SK-N-SH (cell line): ENCODE measurements at regions not wholly inside any gene's neighbourhood (a gene's known extent, or its start where the extent isn't known, plus 50 kb on each side); places are given as distances from the start of the nearest gene placed in this dataset.

Source experiments
- CTCF ChIA-PET: fragments of 300-600, 350-600 bp; formaldehyde crosslinking; extraction: SDS; loops from one replicate; lab custom pipeline; 2021; lab: Yijun Ruan, JAX
- POLR2A ChIA-PET: fragments of 350-600 bp; sonication (Branson Sonifier 250); formaldehyde crosslinking; extraction: SDS; loops from one replicate; lab custom pipeline; 2020; ENCODE audit warnings: antibody characterized with exemption, inconsistent platforms; lab: Yijun Ruan, JAX
- DNase-seq: peaks from one replicate; pipeline ENCODE4 v3.0.0; 2012
- H2AFZ ChIP-seq: fragments of 200-600 bp; sonication (generic); 2 replicates; pipeline ENCODE4 v1.8.1; 2016; ENCODE audit warnings: antibody characterized with exemption, mild to moderate bottlenecking, low read depth
- H3F3A ChIP-seq: fragments of 200-600 bp; sonication (generic); replicated peaks from 2 replicates; pipeline ENCODE3; 2016; ENCODE audit warnings: antibody characterized with exemption, mild to moderate bottlenecking; ENCODE audit not compliant: insufficient read depth
- H3K27ac ChIP-seq, 2 experiments: fragments of 200-500 bp in 1 of 2; fragments of 200-600 bp in 1 of 2; sonication (Bioruptor generic) in 1 of 2; sonication (generic), shearing (Covaris generic) in 1 of 2; 2 replicates each; pipeline versions ENCODE4 v1.5.1 to v1.6.1; 2014 to 2016; ENCODE audit warnings: low read depth in 2 of 2, inconsistent platforms in 1 of 2, low read length in 1 of 2, mild to moderate bottlenecking in 1 of 2, mixed read lengths in 1 of 2
- H3K27me3 ChIP-seq: fragments of 200-600 bp; sonication (generic), shearing (Covaris generic); 2 replicates; pipeline ENCODE4 v1.6.1; 2016; ENCODE audit warnings: mixed run types; ENCODE audit not compliant: insufficient read depth
- H3K36me3 ChIP-seq, 2 experiments: fragments of 200-500 bp in 1 of 2; fragments of 200-600 bp in 1 of 2; sonication (Bioruptor generic) in 1 of 2; sonication (generic) in 1 of 2; replicated peaks in 1 of 2; 2 replicates each; pipeline versions ENCODE3 to v1.5.1; 2014 to 2016; ENCODE audit warnings: low read length in 1 of 2, mild to moderate bottlenecking in 1 of 2; ENCODE audit not compliant: insufficient read depth in 2 of 2, control insufficient read depth in 1 of 2
- H3K4me1 ChIP-seq, 2 experiments: fragments of 200-500 bp in 1 of 2; fragments of 200-600 bp in 1 of 2; sonication (Bioruptor generic) in 1 of 2; sonication (generic), shearing (Covaris generic) in 1 of 2; 2 replicates each; pipeline versions ENCODE4 v1.5.1 to v1.6.1; 2014 to 2016; ENCODE audit warnings: low read depth in 1 of 2, low read length in 1 of 2, mixed run types in 1 of 2; ENCODE audit not compliant: insufficient read depth in 2 of 2, control insufficient read depth in 1 of 2
- H3K4me2 ChIP-seq: fragments of 200-600 bp; sonication (generic), shearing (Covaris generic); 2 replicates; pipeline ENCODE4 v1.6.1; 2017; ENCODE audit warnings: mixed run types
- H3K4me3 ChIP-seq, 2 experiments: fragments of 200-500 bp in 1 of 2; fragments of 200-600 bp in 1 of 2; sonication (Bioruptor generic) in 1 of 2; sonication (generic), shearing (Covaris generic) in 1 of 2; 2 replicates each; pipeline versions ENCODE4 v1.5.1 to v1.8.1; 2014 to 2016; ENCODE audit warnings: low read depth in 2 of 2, inconsistent platforms in 1 of 2, low read length in 1 of 2, mild to moderate bottlenecking in 1 of 2, mixed read lengths in 1 of 2, moderate library complexity in 1 of 2
- H3K79me2 ChIP-seq: fragments of 200-600 bp; sonication (generic); 2 replicates; pipeline ENCODE4 v1.8.1; 2017; ENCODE audit warnings: mild to moderate bottlenecking; ENCODE audit not compliant: insufficient read depth
- H3K9ac ChIP-seq: fragments of 200-600 bp; sonication (generic); 2 replicates; pipeline ENCODE4 v1.6.1; 2017; ENCODE audit warnings: mixed run types
- H3K9me2 ChIP-seq: fragments of 200-600 bp; sonication (generic); 2 replicates; pipeline ENCODE4 v1.6.1; 2017; ENCODE audit warnings: mixed run types
- H3K9me3 ChIP-seq: fragments of 200-600 bp; sonication (generic); 2 replicates; pipeline ENCODE4 v1.6.1; 2017; ENCODE audit warnings: mixed run types, mild to moderate bottlenecking, moderate library complexity
- H4K20me1 ChIP-seq: fragments of 200-600 bp; sonication (generic); 2 replicates; pipeline ENCODE4 v1.6.1; 2017; ENCODE audit warnings: mild to moderate bottlenecking, mixed run types; ENCODE audit not compliant: insufficient read depth
- CHD2 ChIP-seq: fragments of 150-350 bp; IDR thresholded peaks from 2 replicates; pipeline ENCODE4 v1.6.1; 2018; ENCODE audit warnings: low read length; ENCODE audit not compliant: partially characterized antibody
- ELF1 ChIP-seq: IDR thresholded peaks from 2 replicates; pipeline ENCODE4 v1.4.0; 2012
- EZH2phosphoT487 ChIP-seq: fragments of 200-600 bp; sonication (generic); IDR thresholded peaks from 2 replicates; pipeline ENCODE4 v1.6.1; 2017; ENCODE audit warnings: low read depth, mixed run types, mild to moderate bottlenecking, antibody characterized with exemption, moderate library complexity, borderline replicate concordance
- FOXM1 ChIP-seq: IDR thresholded peaks from 2 replicates; pipeline ENCODE4 v1.4.0; 2012; ENCODE audit warnings: low read depth, mild to moderate bottlenecking
- GABPA ChIP-seq: IDR thresholded peaks from 2 replicates; pipeline ENCODE4 v1.4.0; 2012; ENCODE audit warnings: low read depth, mild to moderate bottlenecking
- GATA2 ChIP-seq: sonication (generic); formaldehyde crosslinking; IDR thresholded peaks from 2 replicates; pipeline ENCODE4 v1.5.0; 2020; ENCODE audit warnings: mild to moderate bottlenecking, missing genetic modification reagents
- NFIC ChIP-seq: IDR thresholded peaks from 2 replicates; pipeline ENCODE4 v1.4.0; 2012; ENCODE audit warnings: borderline replicate concordance
- RCOR1 ChIP-seq: fragments of 150-350 bp; IDR thresholded peaks from 2 replicates; pipeline ENCODE4 v1.6.1; 2017; ENCODE audit warnings: antibody characterized with exemption, low read length
- WGBS: methylation state at CpG from one replicate; pipeline ENCODE4 v1.1.6; 2017; ENCODE audit warnings: low lambda C conversion rate; 5-methylcytosine and 5-hydroxymethylcytosine counted together

GRCh38 chr2:176683618-176684111 lies 414.4 kb downstream of the MTX2 start:
- Histone ChIP-seq H3K27ac (peak overlapping the region in 1 of 2 experiments; percentile 80; a peak in 1 of 4 replicates), H3K36me3 (no peaks in the 10 kb centered on the region), H3K9me3 (no peaks in the 10 kb centered on the region), H4K20me1 (no peaks in the 10 kb centered on the region), H3K4me2 (no peak overlapping the region), H3K4me3 (no peak overlapping the region), H3K9ac (no peak overlapping the region), H3K27me3 (no peaks in the 10 kb centered on the region), H3K79me2 (no peaks in the 10 kb centered on the region), H2AFZ (no peak overlapping the region), H3K9me2 (no peaks in the 10 kb centered on the region), H3F3A (no peaks in the 10 kb centered on the region), H3K4me1 (peaks cover 0 to 39% of the 10 kb centered on the region in 2 experiments; a peak in 2 of 4 replicates)
- ChIA-PET CTCF (interaction anchor here (1.2 to 4.5 kb wide), 3 partner anchors 19 to 465 kb away, joined by 3 to 15 read pairs (median 4); no protein-coding TSS in a partner anchor), POLR2A (no interaction called here)
- DNase-seq = no peak
- WGBS = 61% methylated on average over 1 of the region's 1 CpG
- TF ChIP-seq GABPA (no peak), FOXM1 (no peak), RCOR1 (no peak), CHD2 (no peak)
- TF ChIP-seq, all 33 proteins: peak for 0

GRCh38 chr2:176685908-176686307 lies 416.7 kb downstream of the MTX2 start:
- H4K20me1 ChIP-seq = no peaks in the 10 kb centered on the region
- no peaks in the 10 kb centered on the region for H3K9me2 ChIP-seq
- CTCF ChIA-PET = interaction anchor here (1.1 kb wide), 1 partner anchor 545 kb away, joined by 3 read pairs; no protein-coding TSS in a partner anchor
- H3K27me3 ChIP-seq = no peaks in the 10 kb centered on the region
- no peak overlapping the region for H3K27ac ChIP-seq
- no peaks in the 10 kb centered on the region for H3K36me3 ChIP-seq
- no peak for TF ChIP-seq GABPA
- DNase-seq = no peak
- no peaks in the 10 kb centered on the region for H3K9me3 ChIP-seq
- no peak overlapping the region for H3K9ac ChIP-seq
- peaks cover 0 to 23% of the 10 kb centered on the region in 2 experiments; a peak in 2 of 4 replicates for H3K4me1 ChIP-seq
- no peaks in the 10 kb centered on the region for H3F3A ChIP-seq
- H2AFZ ChIP-seq = no peak overlapping the region
- H3K4me2 ChIP-seq = no peak overlapping the region
- no peaks in the 10 kb centered on the region for H3K79me2 ChIP-seq
- POLR2A ChIA-PET = no interaction called here
- H3K4me3 ChIP-seq = no peak overlapping the region
- 54% methylated on average over 3 of the region's 3 CpGs for WGBS

- TF ChIP-seq GATA2 (CRISPR knock-in tag) (no peak), NFIC (no peak), EZH2phosphoT487 (no peak), ELF1 (no peak)
- H3K9ac ChIP-seq = no peak overlapping the region
- no peak overlapping the region for H3K4me3 ChIP-seq
- H3K27ac ChIP-seq = no peak overlapping the region
- CTCF ChIA-PET = interaction anchor here (1.1 to 1.6 kb wide), 4 partner anchors 9 to 545 kb away, joined by 3 to 6 read pairs (median 4); no protein-coding TSS in a partner anchor
- 66% methylated on average over 3 of the region's 3 CpGs for WGBS
- no peak overlapping the region for H3K4me2 ChIP-seq
- H3K9me3 ChIP-seq = no peaks in the 10 kb centered on the region
- no peaks in the 10 kb centered on the region for H3K36me3 ChIP-seq
- POLR2A ChIA-PET = no interaction called here
- H3K4me1 ChIP-seq = peaks cover 0 to 19% of the 10 kb centered on the region in 2 experiments; a peak in 2 of 4 replicates
- no peaks in the 10 kb centered on the region for H4K20me1 ChIP-seq
- H3F3A ChIP-seq = no peaks in the 10 kb centered on the region
- H3K9me2 ChIP-seq = no peaks in the 10 kb centered on the region
- no peaks in the 10 kb centered on the region for H3K79me2 ChIP-seq
- no peaks in the 10 kb centered on the region for H3K27me3 ChIP-seq
- no peak for DNase-seq
- no peak overlapping the region for H2AFZ ChIP-seq
Measured at GRCh38 chr2:176686328-176686727, 417.1 kb downstream of the MTX2 start.
